ENCODE measurements at regions not wholly inside any gene's neighbourhood (a gene's known extent, or its start where the extent isn't known, plus 50 kb on each side); places are given as distances from the start of the nearest gene placed in this dataset.
"Not testable (repeated sequence)": the region's sequence is repeated elsewhere in the genome, so short reads cannot be mapped to it uniquely, and the experiment has no call there.

DNA sequence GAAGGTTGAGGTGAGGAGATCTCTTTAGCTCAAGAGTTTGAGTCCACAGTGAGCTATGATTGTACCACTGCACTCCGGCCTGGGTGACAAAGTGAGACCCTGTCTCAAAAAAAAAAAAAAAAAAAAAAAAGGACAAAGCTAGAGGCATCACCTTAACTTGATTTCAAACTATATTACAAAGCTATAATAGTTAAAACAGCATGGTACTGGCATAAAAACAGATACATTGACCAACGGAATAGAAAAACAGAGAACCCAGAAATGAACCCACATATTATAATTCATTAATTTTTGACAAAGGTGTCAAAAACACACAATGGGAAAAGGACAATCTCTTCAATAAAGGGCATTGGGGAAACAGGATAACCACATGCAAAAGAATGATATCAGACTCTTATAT is 50.8 kb upstream of the MBOAT1 start:
- DNase-seq (no peak), ATAC-seq (no peak)
- intact Hi-C loops (cut with DNase I, micrococcal nuclease), result no loop called here

- ATAC-seq, result no peak
- DNase-seq, result no peak
- intact Hi-C loops (cut with DNase I, micrococcal nuclease), result no loop called here
Observed at GRCh38 chr6:20265842-20266241, 53.6 kb upstream of the MBOAT1 start.

DNA sequence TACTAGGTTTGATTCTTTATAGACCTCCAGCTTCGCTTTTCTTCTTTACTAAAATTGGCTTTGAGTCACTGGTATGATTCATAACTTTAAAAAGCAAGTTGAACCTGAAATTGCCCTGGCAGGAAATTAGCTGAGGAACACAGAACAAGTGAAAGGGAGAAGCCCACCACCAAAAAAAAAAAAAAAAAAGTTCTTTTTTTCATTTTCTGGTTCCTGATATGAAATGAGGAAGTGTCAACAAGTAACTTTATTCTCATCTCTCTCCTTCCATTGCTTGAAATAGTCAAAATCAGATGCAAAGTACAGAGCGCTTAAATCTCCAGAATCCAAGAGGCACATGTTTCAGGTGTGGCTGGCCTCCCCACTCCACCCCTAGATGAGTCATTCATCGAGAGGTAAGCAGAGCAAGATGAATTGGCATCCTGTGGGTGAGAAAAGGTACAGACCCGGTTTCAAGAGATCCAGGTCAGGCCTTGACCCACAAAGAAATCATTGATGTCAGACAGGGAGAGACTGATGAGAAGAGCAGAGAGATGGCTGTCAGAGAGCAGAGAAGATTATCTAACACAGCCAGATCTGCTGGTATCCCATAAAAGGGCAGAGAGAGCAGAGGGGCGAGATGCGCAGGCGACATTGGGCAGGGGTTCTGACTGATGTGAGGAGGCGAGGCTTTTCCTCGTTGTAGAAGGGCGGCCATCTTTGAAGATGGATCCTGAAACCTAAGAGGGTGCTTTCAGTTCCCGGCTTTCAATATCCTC is 54.8 kb upstream of the MBOAT1 start:
- intact Hi-C loops (cut with DNase I, micrococcal nuclease), result no loop called here
- DNase-seq (no peak), ATAC-seq (no peak)

DNA sequence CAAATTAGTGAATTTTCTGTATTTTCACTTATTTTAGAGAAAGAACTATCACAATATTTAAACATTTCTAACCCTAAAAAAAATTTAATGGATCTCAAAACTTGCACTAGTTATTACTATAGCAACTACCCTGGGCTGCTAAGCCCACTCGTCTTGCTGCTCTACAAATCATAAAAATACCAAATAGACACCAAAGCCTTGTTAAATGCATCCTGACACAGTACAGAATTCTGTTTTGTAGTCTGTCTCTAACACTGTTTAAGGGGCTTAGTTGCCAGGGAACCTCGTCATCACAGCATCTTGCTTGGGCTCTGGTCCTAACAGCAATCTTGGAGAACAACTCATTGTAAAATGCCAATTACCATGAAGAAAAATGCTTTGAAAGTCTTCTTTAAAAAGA is 56.9 kb upstream of the MBOAT1 start:
- intact Hi-C loops (cut with DNase I, micrococcal nuclease), result no loop called here
- DNase-seq (no peak), ATAC-seq (no peak)

DNA sequence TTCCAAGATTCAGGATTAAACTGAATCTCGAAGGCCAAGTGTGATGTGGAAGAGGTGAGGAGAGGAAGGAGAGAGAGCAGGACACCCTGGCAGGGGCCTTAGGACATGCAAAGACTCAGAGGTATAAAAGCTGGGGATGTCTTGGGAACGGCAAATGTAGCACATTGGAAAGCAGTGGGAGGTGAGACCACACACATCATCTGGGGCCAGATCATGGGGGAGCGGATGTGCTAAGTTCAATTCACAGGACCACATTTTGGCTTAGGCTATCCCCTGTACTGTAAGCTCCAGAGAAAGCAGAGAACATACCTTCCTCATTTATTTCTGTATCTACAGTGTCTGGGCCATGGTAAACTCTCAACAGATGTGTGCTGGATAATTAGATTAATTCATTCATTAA is 59.5 kb upstream of the MBOAT1 start:
- DNase-seq (no peak), ATAC-seq (no peak)
- intact Hi-C loops (cut with DNase I, micrococcal nuclease), result no loop called here

DNA sequence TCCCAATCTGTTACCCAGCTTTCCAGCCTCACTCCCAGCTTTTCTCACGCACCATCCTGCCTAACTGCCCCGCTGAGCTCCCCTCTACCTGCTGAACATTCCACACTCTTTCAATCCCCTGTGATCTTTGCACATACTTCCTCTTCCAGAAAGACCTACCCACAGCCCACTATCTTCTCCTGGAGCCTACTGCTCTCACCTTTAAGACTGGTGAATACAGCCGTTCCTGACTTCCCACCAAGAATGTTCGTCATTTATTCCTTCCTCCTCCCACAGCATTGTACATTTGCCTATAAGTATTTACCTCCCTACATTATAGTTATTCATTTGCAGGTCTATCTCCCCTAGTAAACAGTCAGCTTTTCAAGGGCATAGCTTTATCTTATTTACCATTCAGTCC is 61.9 kb upstream of the MBOAT1 start:
- no peak for ATAC-seq
- DNase-seq, result no peak
- intact Hi-C loops (cut with DNase I, micrococcal nuclease), result no loop called here

- intact Hi-C loops (cut with DNase I, micrococcal nuclease); DNase-seq; ATAC-seq: not testable (repeated sequence)
Observed at GRCh38 chr6:20275837-20276236, 63.6 kb upstream of the MBOAT1 start.

GRCh38 chr6:20277724-20278123 is 65.5 kb upstream of the MBOAT1 start:
- ATAC-seq; intact Hi-C loops (cut with DNase I, micrococcal nuclease); DNase-seq: not testable (repeated sequence)

DNA sequence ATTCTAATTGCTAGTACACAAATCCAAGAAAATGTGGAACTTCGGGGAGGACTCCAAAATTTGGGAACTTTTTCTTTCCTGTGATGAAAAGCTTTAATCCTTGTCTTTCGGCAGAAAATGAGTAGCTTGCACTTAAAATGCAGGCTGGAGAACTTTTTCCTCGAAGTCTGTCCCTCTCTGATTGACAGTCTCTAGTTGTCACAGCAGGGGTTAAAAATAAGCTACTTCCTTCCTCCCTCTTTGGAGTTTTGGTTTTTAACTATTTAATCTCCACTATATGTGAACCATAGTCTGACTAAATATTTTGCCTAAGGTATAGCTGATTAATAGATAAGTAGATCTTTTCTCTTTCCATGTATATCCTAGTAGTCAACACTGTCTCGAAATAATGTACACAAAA is 66.8 kb upstream of the MBOAT1 start:
- intact Hi-C loops (cut with DNase I, micrococcal nuclease), result no loop called here
- DNase-seq (no peak), ATAC-seq (no peak)

- no peak for DNase-seq
- intact Hi-C loops (cut with DNase I, micrococcal nuclease), result no loop called here
Observed at GRCh38 chr6:20279608-20280287, 67.5 kb upstream of the MBOAT1 start.

DNA sequence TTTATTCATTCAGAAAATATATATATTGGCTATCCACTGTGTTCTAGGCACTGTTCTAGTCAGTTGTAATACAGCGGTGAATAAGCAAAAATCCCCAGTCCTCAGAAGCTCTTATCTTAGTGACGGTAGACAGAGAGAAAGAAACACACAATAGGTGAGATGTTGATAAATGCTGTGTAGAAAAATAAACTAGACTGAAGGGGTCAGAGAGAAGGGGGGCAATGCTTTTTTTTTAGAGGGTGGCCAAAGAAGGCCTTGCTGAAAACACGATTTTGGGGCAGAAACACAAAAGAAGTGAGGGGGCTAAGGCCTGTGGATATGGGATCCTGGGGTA is 68.0 kb upstream of the MBOAT1 start:
- intact Hi-C loops (cut with DNase I, micrococcal nuclease), result no loop called here
- no peak for ATAC-seq

More at GRCh38 chr6:20279608-20280287, 67.5 kb upstream of the MBOAT1 start:
- ATAC-seq, result no peak

GRCh38 chr6:20284672-20285071 is 72.4 kb upstream of the MBOAT1 start:
- DNase-seq (no peak), ATAC-seq (no peak)
- intact Hi-C loops (cut with DNase I, micrococcal nuclease), result no loop called here

More for the DNA sequence above, 68.0 kb upstream of the MBOAT1 start:
- DNase-seq, result no peak

DNA sequence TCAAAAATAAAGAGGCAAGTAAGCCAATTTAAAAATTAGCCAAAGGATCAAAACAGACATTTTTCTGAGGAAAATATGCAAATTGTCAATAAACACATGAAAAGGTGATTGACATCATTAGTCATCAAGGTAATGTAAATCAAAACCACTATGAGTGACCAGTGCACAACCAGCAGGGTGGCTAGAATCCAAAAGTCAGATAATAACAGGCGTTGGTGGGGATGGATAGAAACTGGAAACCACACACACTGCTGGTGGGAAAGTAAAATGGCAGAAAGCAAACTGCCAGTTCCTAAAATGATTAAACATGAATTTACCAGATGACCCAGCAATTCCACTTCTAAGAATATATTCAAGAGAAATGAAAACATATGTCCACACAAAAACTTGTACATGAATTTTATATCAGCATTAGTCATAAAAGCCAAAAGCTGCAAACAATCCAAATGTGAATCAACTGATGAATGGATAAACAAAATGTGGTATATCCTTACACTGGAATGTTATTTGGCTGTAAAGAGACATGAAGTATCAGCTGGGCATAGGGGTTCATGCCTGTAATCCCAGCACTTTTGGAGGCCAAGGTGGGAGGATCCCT is 74.8 kb upstream of the MBOAT1 start:
- ATAC-seq, result no peak
- intact Hi-C loops (cut with DNase I, micrococcal nuclease), result no loop called here
- no peak for DNase-seq

DNA sequence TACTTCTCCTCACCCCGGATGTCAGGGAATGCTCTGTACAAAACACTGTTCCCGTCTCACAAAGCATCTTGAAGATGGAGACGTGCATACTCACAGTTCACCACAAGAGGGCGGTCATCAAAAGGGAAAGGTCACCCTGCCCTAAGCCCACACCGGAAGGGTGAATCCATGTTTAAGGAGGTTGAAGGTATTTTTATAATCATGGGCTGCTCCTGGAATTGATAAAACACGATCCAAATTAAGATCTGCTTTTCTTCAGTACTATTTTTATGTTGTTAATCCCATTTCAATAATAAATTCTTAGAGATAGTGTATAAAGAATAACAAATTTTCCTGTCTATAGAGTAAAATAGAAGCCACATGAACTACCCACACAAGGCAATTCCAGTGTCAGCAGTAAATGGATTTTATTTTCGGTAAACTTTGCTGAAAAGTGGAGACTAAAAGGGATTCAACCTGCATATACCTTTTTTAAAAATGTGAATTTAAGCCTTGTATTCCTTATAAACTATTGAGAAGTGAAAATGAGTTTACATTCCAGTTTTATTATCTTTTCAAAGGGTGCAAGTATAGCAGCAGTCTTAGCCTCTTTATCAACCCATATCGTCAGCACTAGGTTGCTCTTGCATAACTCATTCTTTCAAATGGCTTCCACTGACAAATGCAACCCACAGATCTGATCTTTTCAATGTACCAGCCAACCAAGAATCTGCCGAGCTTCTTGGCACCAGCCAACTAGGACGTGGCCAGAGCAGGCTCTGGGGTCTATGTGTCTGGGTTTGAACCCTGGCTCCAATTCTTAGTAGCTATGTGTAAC is 79.7 kb upstream of the MBOAT1 start:
- intact Hi-C loops (cut with DNase I, micrococcal nuclease), result loop anchor here (2.0 to 5.0 kb wide), 2 partner anchors 235 to 237 kb away; no protein-coding TSS in a partner anchor
- ATAC-seq, result peak; percentile 94
- peak; percentile 68 to 87 for DNase-seq

DNA sequence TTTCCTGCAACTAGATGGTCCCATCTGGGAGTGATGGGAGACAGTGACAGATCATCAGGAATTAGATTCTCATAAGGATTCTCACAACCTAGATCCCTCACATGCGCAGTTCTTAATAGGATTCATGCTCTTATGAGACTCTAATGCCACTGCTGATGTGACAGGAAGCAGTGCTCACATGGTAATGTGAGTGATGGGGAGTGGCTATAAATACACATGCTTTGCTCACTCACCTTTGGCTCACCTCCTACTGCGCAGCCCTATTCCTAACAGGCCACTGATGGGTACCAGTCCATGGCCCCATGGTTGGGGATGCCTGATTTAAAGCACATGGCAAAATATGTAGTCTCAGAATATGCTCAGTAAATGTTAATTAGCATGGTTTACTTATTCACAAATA is 80.6 kb upstream of the MBOAT1 start:
- ATAC-seq, result no peak
- no peak for DNase-seq
- intact Hi-C loops (cut with DNase I, micrococcal nuclease), result loop anchor here in 1 of 2 donors (5.0 kb wide), 1 partner anchor 234 kb away; no protein-coding TSS in a partner anchor

- intact Hi-C loops (cut with DNase I, micrococcal nuclease), result no loop called here
- ATAC-seq, result no peak
Observed at GRCh38 chr6:20301256-20301655, 89.0 kb upstream of the MBOAT1 start.

DNA sequence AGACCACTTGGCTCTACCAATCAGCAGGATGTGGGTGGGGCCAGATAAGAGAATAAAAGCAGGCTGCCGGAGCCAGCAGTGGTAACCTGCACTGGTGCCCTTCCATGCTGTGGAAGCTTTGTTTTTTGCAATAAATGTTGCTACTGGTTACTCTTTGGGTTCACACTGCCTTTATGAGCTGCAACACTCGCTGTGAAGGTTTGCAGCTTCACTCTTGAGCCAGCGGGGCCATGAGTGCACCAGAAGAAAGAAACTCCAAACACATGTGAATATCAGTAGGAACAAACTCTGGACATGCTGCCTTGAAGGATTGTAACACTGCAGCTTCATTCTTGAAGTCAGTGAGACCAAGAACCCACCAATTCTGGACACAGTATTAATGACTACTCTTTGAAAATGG is 89.9 kb upstream of the MBOAT1 start:
- ATAC-seq, result no peak

More at GRCh38 chr6:20301256-20301655, 89.0 kb upstream of the MBOAT1 start:
- no peak for DNase-seq

GRCh38 chr6:20302702-20303251 is 90.5 kb upstream of the MBOAT1 start:
- intact Hi-C loops (cut with DNase I, micrococcal nuclease), result no loop called here
- DNase-seq (no peak), ATAC-seq (no peak)

More for the DNA sequence above, 89.9 kb upstream of the MBOAT1 start:
- intact Hi-C loops (cut with DNase I, micrococcal nuclease), result no loop called here
- no peak for DNase-seq

DNA sequence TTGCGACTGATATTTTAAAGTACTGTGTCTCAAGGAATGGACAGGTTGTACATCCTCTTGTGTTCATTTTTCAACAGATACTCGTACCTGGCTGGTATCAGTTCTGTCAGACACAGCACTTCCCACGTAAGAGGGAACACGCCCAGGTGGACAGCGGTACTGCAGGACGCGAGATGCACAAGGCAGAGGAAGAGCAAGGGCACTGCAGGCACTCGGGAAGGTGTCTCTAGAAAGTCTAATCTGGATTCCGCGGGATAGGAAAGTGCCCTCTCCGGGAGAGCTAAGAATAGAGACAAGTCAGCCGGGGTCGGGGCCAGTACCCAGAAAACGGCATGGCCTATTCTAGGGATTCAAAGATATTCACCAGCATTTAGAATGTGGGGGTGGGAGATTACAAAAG is 94.2 kb upstream of the MBOAT1 start:
- intact Hi-C loops (cut with DNase I, micrococcal nuclease), result no loop called here
- DNase-seq (no peak), ATAC-seq (no peak)
